Right forelimb (tissue), 1 donor: ENCODE measurements at regions not wholly inside any gene's neighbourhood (a gene's known extent, or its start where the extent isn't known, plus 50 kb on each side); places are given as distances from the start of the nearest gene placed in this dataset.
"Not testable (repeated sequence)": the region's sequence is repeated elsewhere in the genome, so short reads cannot be mapped to it uniquely, and the experiment has no call there.

Experiments used
- DNase-seq: peaks from one replicate; pipeline ENCODE4 v3.0.0-alpha.2; 2018

DNA sequence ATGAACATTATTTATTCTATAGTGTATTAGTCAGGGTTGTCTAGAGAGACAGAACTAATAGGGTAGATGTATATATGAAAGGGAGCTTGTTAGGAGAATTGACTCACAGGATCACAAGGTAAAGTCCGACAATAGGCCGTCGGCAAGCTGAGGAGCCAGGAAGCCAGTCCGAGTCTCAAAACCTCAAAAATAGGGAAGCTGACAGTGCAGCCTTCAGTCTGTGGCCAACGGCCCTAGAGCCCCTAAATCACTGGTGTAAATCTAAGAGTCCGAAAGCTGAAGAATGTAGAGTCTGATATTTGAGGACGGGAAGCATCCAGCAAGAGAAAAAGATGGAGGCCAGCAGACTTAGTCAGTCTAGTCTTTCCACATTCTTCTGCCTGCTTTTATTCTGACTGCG lies 912.2 kb downstream of the FLRT2 start:
- no peak for DNase-seq

DNA sequence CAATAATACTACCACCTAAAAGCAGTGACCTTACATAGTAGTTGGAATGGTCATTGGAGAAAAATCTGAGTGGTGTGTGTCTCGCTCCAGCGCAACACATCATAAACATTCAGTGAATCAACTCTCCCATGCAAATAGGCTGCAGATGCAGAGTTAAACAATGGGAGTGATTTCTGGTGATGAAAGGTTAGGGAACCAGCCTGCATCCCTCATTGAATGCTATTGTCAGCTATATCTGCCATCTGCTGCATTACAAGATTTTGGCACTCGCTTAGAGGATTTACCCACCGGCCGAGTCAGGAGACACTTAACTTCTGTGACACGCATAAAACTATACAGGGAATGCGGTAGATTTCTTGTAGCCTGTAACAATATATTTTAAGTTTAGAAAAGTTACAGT lies 900.9 kb downstream of the FLRT2 start:
- DNase-seq: no peak

DNA sequence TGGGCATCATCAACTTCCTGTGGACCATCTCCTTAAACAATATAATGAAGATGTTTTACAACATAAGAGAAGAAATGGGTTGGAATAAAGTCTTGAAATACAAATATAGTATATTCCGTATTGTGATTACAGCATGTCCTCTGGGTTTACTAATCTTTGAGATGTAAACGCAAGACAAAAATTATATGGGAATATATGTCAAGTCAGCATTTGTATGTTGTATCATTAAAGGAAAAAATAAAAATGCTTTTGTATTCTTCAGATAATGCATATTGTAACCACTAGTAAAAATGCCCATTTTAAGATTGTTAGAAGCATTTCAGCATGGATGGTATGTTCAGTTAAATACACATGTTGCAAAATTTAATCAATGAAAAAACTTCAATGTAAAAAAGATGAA lies 893.3 kb downstream of the FLRT2 start:
- DNase-seq: no peak

- no peak for DNase-seq
These were observed 890.2 kb downstream of the FLRT2 start for GRCh38 chr14:86420131-86420530.

GRCh38 chr14:86414146-86414545 lies 884.2 kb downstream of the FLRT2 start:
- no peak for DNase-seq

GRCh38 chr14:86404989-86405649 lies 875.2 kb downstream of the FLRT2 start:
- DNase-seq: no peak

DNA sequence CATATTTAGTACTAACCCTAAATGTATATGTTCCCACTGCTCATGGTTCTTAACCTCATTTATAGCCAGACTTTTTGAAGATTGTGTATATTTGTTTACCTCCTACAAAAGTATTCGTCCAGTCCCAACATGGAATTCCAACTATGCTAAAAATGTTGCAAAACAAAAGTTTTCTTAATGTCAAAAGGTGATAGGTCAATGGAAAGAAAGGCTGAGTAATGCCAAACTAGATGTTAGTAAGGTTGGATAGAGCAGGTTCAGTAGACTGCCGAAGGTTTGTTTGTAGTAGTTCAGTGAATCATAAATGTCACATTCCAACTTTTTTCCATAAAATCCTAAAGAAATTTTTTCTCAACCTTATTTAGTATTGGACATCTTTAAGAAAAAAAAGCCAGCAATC lies 874.5 kb downstream of the FLRT2 start:
- no peak for DNase-seq

- no peak for DNase-seq
These were observed 872.6 kb downstream of the FLRT2 start for GRCh38 chr14:86402545-86402944.

DNA sequence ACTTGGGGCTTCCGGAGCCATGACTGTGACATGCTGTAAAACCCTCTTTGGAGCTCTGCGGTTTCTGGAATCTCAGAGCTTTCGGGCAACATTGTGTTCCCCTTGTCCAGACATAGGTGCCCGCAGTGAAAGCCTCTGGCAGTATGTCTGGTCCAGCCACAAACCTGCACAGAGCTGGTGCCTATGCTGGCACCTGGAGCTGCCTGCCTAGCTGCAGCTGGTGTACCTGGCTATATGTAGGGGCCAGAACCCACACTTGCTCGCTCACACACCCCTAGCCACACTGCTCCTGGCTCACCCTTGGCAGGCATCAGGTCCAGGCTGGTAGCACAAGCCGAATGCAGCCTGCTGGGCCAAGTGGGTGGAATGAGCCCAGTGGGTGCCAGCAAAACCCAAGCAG lies 861.1 kb downstream of the FLRT2 start:
- DNase-seq: no peak

DNA sequence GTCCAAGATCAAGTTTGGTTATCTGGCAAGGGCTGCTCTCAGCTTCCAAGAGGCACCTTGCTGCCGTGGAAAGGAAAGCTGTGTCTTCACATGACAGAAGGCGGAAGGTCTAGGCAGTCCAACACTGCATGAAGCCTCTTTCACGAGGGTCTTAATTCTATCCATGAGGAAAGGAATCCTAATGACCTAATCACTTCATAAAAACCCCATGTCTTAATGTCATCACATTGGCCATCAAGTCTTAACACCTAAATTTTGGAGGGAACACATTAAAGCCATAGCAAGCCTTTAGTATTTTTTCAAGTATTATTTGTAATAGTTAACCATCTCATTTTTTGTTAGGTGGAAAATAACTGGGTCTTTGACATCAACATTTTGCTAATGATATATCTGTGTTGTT lies 858.3 kb downstream of the FLRT2 start:
- no peak for DNase-seq

DNA sequence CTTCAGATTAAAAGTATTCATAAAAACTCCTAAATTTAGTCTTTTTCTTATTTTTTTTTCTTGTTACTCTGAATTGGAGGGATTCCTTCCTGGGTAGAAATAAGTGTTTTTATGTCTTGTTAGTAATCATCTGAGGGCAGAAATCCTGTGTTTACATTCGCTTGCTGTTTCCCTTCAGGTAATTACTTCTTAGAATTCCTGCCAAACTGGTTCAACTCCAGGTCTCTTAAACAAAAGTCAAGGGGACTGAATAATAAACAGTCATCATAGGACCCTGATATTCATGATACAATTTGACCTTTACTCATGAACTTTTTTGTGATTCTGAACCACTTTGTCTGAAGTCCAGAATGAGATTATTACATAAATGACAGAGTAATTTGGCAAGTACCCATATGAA lies 843.9 kb downstream of the FLRT2 start:
- no peak for DNase-seq

DNA sequence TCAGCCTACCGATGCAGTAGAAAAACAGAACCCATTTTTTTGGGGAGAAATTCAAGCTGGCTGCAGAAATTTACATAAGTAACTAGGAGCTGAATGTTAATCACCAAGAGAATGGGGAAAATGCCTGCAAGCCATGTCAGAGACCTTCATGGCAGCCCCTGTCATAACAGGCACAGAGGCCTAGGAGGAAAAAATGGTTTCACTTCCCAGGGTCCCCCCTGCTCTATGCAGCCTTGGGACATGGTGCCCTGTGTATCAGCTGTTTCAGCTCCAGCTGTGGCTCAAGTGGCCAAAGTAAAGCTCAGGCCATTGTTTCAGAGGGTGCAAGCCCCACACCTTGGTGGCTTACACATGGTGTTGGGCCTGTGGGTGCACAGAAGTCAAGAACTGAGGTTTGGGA lies 842.5 kb downstream of the FLRT2 start:
- no peak for DNase-seq

GRCh38 chr14:86364634-86365033 lies 834.7 kb downstream of the FLRT2 start:
- no peak for DNase-seq

DNA sequence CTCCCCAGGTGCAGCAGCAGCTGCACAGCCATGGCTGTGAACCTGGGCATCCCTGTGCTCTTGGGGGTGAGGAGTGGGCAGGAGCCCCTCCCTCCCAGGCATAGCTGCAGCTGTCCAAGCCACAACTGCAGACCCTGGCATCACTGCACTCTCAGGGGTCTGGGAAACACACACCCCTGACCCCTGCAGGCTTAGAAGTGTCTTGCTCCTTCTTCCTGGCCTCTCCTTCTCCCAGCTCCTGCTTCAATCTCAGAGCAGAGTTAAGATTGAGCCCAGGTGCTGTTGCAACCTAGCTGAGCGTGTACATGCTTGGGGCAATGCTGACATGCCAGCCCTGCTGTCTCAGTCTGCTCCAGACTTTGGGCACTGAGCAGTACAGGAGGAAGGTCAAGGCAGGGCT lies 833.6 kb downstream of the FLRT2 start:
- DNase-seq: no peak

GRCh38 chr14:86363047-86363446 lies 833.1 kb downstream of the FLRT2 start:
- no peak for DNase-seq

DNA sequence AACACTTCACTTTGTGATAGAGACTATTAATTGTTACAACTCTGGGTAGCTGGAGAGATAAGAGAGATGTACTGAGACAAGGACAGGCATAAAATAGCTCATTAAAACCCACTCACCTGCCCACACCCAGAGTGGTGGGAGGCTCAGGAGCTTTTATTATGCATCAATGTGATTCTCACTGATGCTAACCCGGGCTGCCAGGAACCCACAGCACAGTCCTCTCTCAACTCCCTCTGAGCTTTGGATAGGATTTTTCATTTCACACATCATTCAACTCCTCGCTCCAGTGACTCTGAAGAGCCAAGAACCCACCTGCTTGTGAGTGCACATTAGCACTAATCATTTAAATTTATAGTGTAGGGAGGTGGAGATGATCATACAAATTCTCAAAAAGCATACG lies 827.9 kb downstream of the FLRT2 start:
- no peak for DNase-seq

DNA sequence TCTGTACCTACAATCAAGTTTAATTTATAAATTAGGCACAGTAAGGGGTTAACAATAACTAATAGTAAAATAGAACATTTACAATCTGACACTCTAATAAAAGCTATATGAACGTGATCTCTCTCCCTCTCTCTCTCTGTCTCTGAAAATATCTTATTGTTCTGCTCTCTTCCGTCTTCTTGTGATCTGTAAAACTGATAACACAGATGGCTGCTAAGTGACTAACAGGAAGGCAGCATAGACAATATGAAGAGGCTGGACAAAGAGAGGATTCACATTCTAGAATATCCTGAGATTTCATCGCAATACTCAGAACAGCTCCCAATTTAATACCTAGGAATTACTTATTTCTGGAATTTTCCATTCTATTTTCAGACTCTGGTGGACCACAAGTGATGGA lies 827.2 kb downstream of the FLRT2 start:
- no peak for DNase-seq

DNA sequence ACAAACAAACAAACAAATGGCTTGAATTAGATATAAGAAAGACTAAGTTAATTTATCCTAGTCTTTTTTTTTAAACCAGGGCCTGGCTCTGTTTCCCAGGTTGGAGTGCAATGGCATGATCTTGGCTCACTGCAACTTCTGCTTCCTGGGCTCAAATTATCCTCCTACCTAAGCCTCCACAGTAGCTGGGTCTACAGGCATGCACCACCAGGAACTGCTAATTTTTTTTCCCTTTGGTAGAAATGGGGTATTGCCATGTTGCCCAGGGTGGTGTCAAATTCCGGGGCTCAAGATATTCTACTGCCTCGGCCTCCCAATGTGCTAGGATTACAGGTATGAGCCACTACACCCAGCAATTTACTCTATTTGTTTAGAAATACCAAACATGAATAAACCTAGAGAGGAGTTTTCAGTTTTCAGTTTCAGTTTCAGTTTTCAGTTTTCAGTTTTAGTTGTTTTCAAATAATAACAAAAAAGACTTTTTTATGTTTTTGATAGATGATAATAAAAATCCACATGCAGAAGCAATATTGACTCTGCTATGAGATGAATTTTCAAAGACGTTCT lies 817.0 kb downstream of the FLRT2 start:
- DNase-seq: no peak

DNA sequence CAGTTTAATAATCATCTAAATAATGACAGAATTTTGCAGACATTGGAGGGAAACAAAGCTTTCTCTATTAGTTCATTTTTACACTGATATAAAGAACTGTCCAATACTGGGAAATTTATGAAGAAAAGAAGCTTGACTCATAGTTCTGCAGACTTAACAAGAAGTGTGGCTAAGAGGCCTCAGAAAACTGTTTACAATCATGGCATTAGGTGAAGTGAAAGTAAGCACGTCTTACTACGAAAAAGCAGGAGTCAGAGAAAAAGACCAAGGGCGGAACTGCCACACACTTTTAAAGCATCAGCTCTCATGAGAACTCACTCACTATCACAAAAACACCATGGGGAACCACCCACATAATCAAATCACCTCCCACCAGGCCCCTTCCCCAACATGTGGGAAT lies 804.4 kb downstream of the FLRT2 start:
- DNase-seq: no peak

GRCh38 chr14:86333493-86333892 lies 803.5 kb downstream of the FLRT2 start:
- DNase-seq: no peak

GRCh38 chr14:86331341-86331740 lies 801.4 kb downstream of the FLRT2 start:
- no peak for DNase-seq

DNA sequence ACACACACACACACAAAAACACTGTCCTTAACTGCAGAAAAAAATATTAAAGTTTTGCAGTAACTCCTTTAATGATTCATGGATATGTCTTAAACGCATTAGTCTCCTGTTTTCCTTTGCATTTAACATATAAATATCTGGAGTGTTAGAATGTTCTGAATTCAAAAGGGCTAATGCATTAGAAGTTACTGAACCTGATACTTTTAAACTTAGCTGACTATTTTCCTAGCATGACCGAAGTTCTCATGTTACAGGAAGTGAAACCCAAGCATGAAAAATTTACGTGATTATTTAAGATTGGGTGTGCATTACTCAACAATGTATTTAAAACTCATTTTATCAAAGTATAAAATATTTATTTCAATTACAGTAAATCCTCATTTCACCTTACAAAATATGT lies 791.2 kb downstream of the FLRT2 start:
- DNase-seq: no peak

DNA sequence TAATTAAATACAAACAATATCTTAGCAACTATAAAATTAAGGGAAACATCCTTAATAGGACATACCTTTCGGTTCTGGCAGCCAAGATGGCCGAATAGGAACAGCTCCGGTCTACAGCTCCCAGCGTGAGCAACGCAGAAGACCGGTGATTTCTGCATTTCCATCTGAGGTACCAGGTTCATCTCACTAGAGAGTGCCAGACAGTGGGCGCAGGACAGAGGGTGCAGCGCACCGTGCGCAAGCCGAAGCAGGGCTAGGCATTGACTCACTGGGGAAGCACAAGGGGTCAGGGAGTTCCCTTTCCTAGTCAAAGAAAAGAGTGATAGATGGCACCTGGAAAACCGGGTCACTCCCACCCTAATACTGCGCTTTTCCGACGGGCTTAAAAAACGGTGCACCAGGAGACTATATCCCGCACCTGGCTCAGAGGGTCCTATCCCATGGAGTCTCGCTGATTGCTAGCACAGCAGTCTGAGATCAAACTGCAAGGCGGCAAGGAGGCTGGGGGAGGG lies 782.3 kb downstream of the FLRT2 start:
- not testable (repeated sequence) for DNase-seq

DNA sequence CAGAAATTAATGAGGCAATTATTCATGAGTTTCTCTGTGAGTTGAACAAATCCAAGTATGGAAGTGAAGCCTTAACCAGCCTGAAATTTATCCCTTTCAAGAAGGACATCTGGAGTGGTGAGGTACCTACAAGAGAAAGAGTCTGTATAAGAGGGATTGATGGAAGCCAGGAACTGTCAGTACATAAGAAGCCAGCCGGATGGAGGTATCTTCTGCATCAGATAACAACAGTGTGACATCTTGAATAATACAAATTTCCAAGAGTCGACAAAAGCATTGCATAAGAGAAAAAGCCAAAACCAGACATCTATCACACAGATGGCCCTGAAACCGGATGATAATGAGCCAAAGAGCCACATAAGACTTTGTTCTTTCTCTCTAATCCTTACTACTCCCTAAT lies 781.2 kb downstream of the FLRT2 start:
- no peak for DNase-seq

DNA sequence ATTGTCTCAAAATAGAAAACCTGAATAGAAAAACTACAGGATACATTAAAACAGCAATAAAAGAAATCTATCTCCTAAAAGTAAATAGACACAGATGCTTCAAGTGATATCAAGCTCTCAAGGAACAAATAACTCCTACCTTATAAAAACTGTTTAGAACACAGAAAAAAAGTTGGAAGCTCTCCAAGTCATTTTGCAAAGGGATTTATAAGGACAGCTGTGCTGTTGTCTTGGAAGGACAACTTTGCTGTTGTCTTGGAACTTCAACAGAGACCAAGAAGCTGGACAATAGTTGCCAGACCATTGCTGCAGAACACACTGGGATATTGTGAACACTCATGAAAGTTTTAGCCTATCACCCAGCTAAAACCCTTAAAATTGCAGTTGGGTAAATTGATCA lies 780.7 kb downstream of the FLRT2 start:
- DNase-seq: no peak
